ENCODE measurements at regions not wholly inside any gene's neighbourhood (a gene's known extent, or its start where the extent isn't known, plus 50 kb on each side); places are given as distances from the start of the nearest gene placed in this dataset.

DNA sequence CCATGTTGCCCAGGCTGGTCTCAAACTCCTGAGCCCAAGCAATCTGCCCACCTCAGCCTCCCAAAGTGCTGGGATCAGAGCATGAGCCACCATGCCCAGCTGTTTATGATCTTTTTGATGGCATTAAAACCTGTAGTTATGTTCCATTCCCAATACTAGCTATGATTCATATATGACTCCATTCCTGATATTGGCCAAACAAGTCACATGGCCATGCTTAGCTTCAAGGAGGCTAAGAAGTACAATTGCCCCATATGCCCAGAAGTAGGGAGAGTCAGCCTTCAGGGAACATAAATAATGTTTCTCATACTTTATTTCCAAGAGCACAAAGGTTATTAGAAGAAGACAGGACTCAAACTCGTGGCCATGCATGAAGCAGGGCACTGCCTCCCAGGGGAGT is 132.4 kb upstream of the RAB6C start:
- Mint-ChIP-seq H3K4me1 (ENCODE audit: low read depth) (no peaks in the 10 kb centered on the region), H3K27ac (no peak overlapping the region), H3K36me3 (ENCODE audit: low read depth) (no peaks in the 10 kb centered on the region), H3K27me3 (ENCODE audit: insufficient read depth) (peaks cover 15% of the 10 kb centered on the region), H3K4me3 (no peak overlapping the region), H3K9me3 (no peaks in the 10 kb centered on the region)
- intact Hi-C loops (cut with micrococcal nuclease) = loop anchor here (5.0 to 10.0 kb wide), 2 partner anchors 1110 to 1522 kb away; no protein-coding TSS in a partner anchor
- no peak for DNase-seq (ENCODE audit: low spot score)

DNA sequence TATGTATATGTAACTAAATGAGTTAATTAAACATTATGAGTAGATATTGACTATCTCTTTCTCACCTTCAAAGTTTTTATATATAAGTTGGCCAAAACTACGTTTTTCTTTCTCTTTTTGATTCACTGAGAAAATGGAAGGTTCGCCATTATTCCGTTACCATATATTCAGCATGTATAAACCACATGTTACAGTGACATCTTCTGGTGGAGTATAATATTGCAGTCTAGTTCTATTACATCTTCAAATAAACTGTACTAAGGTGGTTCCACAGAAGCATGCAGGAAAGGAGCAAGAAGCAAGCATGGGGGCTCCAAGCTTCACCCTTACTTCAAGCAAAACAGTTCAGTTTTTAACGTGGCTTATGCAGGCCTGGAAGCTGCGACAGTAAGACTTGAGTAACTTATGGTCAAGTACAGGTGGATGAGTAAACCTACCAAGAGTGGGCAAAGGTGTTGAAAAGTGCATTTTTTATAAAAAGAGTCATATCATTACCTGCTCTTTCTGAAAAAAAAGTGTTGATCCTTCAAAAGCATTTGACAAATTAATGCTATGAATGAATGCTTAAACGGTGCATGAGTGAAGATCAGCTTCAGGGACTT is 129.8 kb upstream of the RAB6C start:
- intact Hi-C loops (cut with micrococcal nuclease) = loop anchor here (5.0 to 10.0 kb wide), 2 partner anchors 1112 to 1525 kb away; no protein-coding TSS in a partner anchor
- H3K4me1 Mint-ChIP-seq (ENCODE audit: low read depth) = no peaks in the 10 kb centered on the region
- no peaks in the 10 kb centered on the region for H3K9me3 Mint-ChIP-seq
- H3K27ac Mint-ChIP-seq = no peak overlapping the region
- H3K4me3 Mint-ChIP-seq = no peak overlapping the region
- no peaks in the 10 kb centered on the region for H3K36me3 Mint-ChIP-seq (ENCODE audit: low read depth)
- peaks cover 10% of the 10 kb centered on the region for H3K27me3 Mint-ChIP-seq (ENCODE audit: insufficient read depth)
- no peak for DNase-seq (ENCODE audit: low spot score)

DNA sequence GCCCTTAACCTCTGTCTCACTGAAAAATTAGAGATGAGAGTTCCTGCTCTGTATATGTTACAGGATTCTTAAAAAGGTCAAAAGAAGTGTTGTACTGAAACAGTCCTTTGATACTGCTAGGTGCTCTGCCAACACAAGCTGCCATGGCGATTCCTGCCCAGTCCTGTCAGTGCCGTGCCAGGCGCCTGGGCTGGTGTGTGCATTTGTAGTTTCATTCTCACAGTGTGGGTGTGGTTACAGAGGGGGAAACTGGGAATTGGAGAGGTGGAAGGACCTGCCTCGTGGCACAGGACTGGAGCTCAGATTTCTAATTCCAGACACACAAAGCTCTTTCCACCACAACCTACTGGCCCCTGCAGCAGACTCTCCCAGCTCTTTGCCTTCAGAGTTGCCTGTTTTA is 122.3 kb upstream of the RAB6C start:
- no peak for DNase-seq (ENCODE audit: low spot score)
- no peak overlapping the region for H3K4me3 Mint-ChIP-seq
- no peak overlapping the region for H3K27ac Mint-ChIP-seq
- peaks cover 13% of the 10 kb centered on the region for H3K27me3 Mint-ChIP-seq (ENCODE audit: insufficient read depth)
- no peaks in the 10 kb centered on the region for H3K9me3 Mint-ChIP-seq
- H3K36me3 Mint-ChIP-seq (ENCODE audit: low read depth) = no peaks in the 10 kb centered on the region
- H3K4me1 Mint-ChIP-seq (ENCODE audit: low read depth) = no peaks in the 10 kb centered on the region
- intact Hi-C loops (cut with micrococcal nuclease) = no loop called here

DNA sequence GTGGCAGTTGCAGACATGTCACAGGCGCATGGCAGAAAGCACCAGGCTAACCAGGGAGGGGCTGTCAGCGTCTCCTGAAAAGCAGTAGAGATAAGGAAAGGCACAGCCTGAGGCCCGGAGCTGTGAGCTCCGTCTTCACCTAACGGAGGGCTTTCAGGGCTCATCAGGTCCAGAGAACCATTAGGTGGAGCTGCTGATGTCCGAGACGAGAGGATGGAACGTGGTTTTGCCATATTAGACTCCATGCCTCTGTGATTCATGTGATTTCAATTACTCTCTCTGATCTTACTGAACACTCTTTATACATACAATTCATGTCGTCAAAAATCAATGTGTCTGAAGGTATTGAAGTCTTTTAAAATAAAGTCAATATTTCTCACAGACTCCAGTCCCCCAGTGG is 120.3 kb upstream of the RAB6C start:
- Mint-ChIP-seq H3K4me1 (ENCODE audit: low read depth) (no peaks in the 10 kb centered on the region), H3K9me3 (no peaks in the 10 kb centered on the region), H3K27ac (no peak overlapping the region), H3K27me3 (ENCODE audit: insufficient read depth) (peaks cover 13% of the 10 kb centered on the region), H3K4me3 (no peak overlapping the region), H3K36me3 (ENCODE audit: low read depth) (no peaks in the 10 kb centered on the region)
- no peak for DNase-seq (ENCODE audit: low spot score)
- intact Hi-C loops (cut with micrococcal nuclease) = no loop called here

DNA sequence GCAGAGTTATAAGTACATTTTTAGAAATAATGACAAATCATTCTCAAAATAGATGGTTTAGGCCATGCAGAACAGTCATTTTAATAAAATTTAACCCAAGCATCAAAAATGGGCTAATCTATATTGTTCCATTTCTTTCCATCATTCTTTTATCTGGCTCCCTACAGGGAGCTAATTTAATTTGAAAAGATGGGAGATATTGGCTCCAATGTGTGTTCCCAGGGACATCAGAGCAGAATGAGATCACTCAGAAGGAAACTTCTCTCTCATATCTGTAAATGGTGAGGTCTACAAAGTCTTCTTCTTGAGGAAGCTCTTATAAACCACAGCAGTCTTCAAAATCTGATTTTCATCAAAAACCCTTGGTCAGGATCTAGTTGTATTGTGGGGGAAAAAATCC is 119.4 kb upstream of the RAB6C start:
- Mint-ChIP-seq H3K4me1 (ENCODE audit: low read depth) (no peaks in the 10 kb centered on the region), H3K4me3 (no peak overlapping the region)

DNA sequence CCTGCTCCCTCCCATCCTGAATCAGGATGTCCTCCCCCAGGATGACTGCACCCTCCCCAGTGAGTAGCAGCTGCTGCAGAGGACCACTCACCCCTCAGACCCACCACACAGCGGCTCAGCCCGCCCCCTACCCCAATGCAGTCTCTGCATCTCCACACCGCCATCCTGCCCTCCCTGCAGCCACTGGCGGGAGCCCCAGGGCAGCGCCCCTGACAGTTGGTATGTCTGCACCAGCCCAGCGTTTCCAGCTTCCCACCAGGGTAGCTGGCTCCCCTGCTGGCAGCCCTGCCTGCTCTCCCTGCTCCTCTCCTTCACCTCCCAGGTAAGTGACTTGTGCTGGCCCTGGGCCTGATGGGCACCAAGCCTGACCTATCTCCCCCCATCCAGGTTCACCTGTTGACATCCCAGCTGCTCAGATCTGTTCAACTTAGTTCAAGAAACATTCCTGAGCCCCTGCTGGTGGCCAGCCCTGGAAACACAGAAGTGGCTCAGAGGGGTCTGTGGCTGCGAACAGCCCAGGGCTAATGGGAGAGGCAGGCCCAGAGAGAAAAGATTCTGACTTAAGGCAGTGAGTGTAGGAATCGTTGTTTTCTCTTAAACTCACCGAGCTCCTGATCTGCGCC is 117.7 kb upstream of the RAB6C start:
- DNase-seq (ENCODE audit: low spot score) = no peak
- Mint-ChIP-seq H3K27me3 (ENCODE audit: insufficient read depth) (no peaks in the 10 kb centered on the region), H3K4me3 (no peak overlapping the region), H3K9me3 (no peaks in the 10 kb centered on the region), H3K4me1 (ENCODE audit: low read depth) (no peaks in the 10 kb centered on the region), H3K27ac (no peak overlapping the region), H3K36me3 (ENCODE audit: low read depth) (no peaks in the 10 kb centered on the region)
- intact Hi-C loops (cut with micrococcal nuclease) = no loop called here

More for the DNA sequence above, 119.4 kb upstream of the RAB6C start:
- H3K9me3 Mint-ChIP-seq = no peaks in the 10 kb centered on the region
- H3K36me3 Mint-ChIP-seq (ENCODE audit: low read depth) = no peaks in the 10 kb centered on the region
- no peak overlapping the region for H3K27ac Mint-ChIP-seq
- H3K27me3 Mint-ChIP-seq (ENCODE audit: insufficient read depth) = peaks cover 10% of the 10 kb centered on the region
- DNase-seq (ENCODE audit: low spot score) = no peak
- intact Hi-C loops (cut with micrococcal nuclease) = no loop called here

DNA sequence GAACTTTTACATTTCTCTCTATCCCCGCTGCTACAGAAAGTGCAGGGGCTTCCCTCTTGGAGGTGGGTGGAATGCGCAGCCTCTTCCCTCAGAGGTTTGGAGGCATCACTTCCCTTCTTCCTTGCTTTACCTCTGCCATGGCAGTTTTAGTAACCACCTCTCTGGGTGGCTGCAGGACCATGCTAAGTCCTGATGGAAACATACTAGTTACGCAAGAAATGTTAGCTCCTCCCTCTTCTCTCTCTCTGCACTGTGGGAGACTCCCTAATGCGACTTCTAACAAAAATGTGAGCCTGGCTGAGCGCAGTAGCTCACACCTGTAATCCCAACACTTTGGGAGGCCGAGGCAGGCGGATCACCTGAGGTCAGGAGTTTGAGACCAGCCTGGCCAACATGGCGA is 116.8 kb upstream of the RAB6C start:
- Mint-ChIP-seq H3K27me3 (ENCODE audit: insufficient read depth) (no peaks in the 10 kb centered on the region), H3K4me3 (no peak overlapping the region), H3K36me3 (ENCODE audit: low read depth) (no peaks in the 10 kb centered on the region), H3K9me3 (no peaks in the 10 kb centered on the region), H3K4me1 (ENCODE audit: low read depth) (no peaks in the 10 kb centered on the region), H3K27ac (no peak overlapping the region)
- intact Hi-C loops (cut with micrococcal nuclease) = no loop called here
- no peak for DNase-seq (ENCODE audit: low spot score)

DNA sequence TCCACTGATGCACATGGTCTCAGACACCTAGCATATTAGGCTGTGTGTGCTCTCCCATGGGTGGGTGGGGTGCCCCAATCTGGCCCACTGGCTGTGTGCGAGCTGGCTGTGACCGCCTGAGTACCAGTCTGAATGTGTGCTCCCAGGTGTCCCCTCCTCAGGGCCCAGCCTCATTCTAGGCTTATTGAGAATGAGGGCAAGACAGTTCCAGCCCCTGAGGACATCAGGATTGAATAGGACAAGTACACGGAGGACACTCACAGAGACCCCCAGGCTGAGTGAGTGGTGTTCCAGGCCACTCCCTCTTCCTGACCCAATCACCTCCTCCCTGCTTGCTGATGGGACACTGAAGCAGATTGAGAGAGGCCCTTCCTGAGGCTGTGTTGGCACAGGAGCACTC is 116.1 kb upstream of the RAB6C start:
- H3K4me1 Mint-ChIP-seq (ENCODE audit: low read depth) = no peaks in the 10 kb centered on the region
- H3K36me3 Mint-ChIP-seq (ENCODE audit: low read depth) = no peaks in the 10 kb centered on the region
- no peak overlapping the region for H3K27ac Mint-ChIP-seq
- no peaks in the 10 kb centered on the region for H3K27me3 Mint-ChIP-seq (ENCODE audit: insufficient read depth)
- DNase-seq (ENCODE audit: low spot score) = no peak
- no peak overlapping the region for H3K4me3 Mint-ChIP-seq
- intact Hi-C loops (cut with micrococcal nuclease) = no loop called here
- no peaks in the 10 kb centered on the region for H3K9me3 Mint-ChIP-seq

DNA sequence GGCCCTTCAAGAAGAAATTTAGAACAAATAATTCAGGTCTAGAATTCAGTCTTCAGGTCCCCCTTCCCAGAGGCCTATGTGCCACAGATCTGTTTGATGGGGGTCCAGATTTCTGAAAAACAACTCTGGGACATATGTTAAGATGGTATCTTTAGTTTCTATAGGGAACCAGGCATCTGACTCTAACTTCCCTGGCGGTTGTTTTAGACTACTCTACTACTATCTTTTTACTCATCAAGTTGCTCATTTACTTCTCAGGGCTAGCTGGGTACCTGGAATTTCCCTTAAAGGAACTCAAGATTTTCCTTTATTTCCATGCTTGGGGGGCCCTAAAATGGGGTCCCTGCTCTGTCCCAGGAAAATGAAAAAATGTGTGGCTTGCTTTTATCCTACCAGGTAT is 114.7 kb upstream of the RAB6C start:
- no peak overlapping the region for H3K4me3 Mint-ChIP-seq
- intact Hi-C loops (cut with micrococcal nuclease) = no loop called here
- H3K36me3 Mint-ChIP-seq (ENCODE audit: low read depth) = no peaks in the 10 kb centered on the region
- H3K27ac Mint-ChIP-seq = no peak overlapping the region
- no peaks in the 10 kb centered on the region for H3K4me1 Mint-ChIP-seq (ENCODE audit: low read depth)
- no peaks in the 10 kb centered on the region for H3K27me3 Mint-ChIP-seq (ENCODE audit: insufficient read depth)
- DNase-seq (ENCODE audit: low spot score) = no peak
- H3K9me3 Mint-ChIP-seq = no peaks in the 10 kb centered on the region

DNA sequence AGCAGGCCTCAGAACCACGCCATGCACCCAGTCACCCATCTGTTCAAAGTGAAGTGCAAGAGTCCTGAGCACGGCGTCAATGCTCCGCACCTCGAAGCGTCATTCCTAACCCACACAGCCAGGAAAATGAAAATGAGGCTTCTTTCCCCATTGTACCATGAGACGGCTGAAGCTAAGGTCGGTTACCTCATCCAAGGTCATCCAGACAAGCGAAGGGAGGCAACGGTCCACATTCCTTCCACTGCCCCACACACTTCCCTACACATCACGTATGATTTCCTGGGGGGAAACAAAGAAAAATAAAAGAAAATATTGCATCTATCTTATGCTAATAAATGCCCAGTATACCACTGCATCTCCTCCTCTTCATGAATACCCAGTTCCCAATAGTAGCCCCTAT is 113.5 kb upstream of the RAB6C start:
- no peaks in the 10 kb centered on the region for H3K4me1 Mint-ChIP-seq (ENCODE audit: low read depth)
- H3K9me3 Mint-ChIP-seq = no peaks in the 10 kb centered on the region
- no peak overlapping the region for H3K4me3 Mint-ChIP-seq
- no peaks in the 10 kb centered on the region for H3K36me3 Mint-ChIP-seq (ENCODE audit: low read depth)
- H3K27me3 Mint-ChIP-seq (ENCODE audit: insufficient read depth) = no peaks in the 10 kb centered on the region
- no peak for DNase-seq (ENCODE audit: low spot score)
- intact Hi-C loops (cut with micrococcal nuclease) = no loop called here
- no peak overlapping the region for H3K27ac Mint-ChIP-seq

DNA sequence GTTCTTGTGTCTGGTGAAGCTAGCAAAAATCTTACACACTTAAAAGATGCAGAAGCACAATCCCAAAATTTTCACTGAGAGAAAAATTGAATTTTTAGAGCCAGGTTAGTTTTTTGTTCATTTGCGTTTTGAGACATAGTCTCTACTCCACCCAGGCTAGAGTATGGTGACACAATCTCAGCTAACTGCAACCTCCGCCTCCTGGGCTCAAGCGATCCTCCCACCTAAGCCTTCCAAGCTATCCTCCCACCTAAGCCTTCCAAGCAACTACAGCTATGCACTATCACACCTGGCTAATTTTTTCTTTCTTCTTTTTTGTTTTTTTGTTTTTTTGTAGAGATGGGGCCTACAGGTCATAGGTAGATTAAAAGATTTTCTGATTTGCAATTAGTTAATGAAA is 113.1 kb upstream of the RAB6C start:
- H3K4me3 Mint-ChIP-seq = no peak overlapping the region
- intact Hi-C loops (cut with micrococcal nuclease) = no loop called here
- H3K36me3 Mint-ChIP-seq (ENCODE audit: low read depth) = no peaks in the 10 kb centered on the region
- H3K9me3 Mint-ChIP-seq = no peaks in the 10 kb centered on the region
- H3K4me1 Mint-ChIP-seq (ENCODE audit: low read depth) = no peaks in the 10 kb centered on the region
- H3K27ac Mint-ChIP-seq = no peak overlapping the region
- DNase-seq (ENCODE audit: low spot score) = no peak
- H3K27me3 Mint-ChIP-seq (ENCODE audit: insufficient read depth) = no peaks in the 10 kb centered on the region

DNA sequence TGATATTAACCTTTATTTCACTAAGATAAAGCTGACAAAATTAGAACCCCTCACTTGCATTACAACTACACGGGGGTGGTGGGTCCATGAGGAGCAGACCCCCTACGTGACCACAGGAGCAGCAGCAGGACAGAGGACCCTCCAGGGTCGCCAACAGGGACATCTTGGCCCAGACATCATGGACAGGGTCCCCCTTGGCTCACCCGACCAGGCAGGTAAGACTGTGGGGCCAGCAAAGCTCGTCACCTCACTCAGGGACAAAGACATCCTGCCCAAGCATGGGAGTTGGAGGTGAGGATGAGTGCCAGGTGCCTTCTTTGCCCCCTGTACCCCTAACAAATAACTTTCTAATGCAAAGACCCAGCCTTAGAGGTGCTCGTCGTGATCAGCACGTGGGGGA is 111.3 kb upstream of the RAB6C start:
- H3K4me3 Mint-ChIP-seq = no peak overlapping the region
- intact Hi-C loops (cut with micrococcal nuclease) = no loop called here
- no peaks in the 10 kb centered on the region for H3K27me3 Mint-ChIP-seq (ENCODE audit: insufficient read depth)
- no peak for DNase-seq (ENCODE audit: low spot score)
- H3K4me1 Mint-ChIP-seq (ENCODE audit: low read depth) = no peaks in the 10 kb centered on the region
- H3K9me3 Mint-ChIP-seq = no peaks in the 10 kb centered on the region
- no peaks in the 10 kb centered on the region for H3K36me3 Mint-ChIP-seq (ENCODE audit: low read depth)
- H3K27ac Mint-ChIP-seq = no peak overlapping the region

DNA sequence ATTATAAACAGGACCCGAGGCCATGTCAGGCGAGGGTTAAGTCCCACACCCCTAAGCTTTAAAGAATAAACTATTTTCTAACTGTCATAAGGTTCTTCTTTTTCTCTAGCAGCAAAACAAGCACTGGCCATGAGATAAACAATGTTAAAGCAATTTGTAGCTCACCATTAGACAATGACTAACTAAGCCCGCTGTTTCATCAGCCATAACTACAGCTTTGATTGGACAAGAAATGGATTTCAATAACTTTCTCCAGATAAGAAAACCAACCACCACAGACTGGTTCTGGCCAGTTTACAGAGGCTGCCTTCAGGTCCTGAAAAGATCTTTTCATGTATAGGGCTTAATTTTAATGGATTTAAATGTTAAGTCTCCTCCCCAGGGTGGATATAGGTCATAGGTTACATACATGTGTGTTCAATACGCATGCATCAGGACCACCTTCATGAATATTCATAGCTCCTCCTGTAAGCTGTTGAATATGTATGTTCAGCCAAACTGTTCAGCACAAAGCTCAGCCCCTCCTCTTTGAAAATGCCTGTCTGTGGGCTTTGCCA is 108.7 kb upstream of the RAB6C start:
- Mint-ChIP-seq H3K9me3 (no peaks in the 10 kb centered on the region), H3K27ac (no peak overlapping the region), H3K4me1 (ENCODE audit: low read depth) (no peaks in the 10 kb centered on the region), H3K36me3 (ENCODE audit: low read depth) (no peaks in the 10 kb centered on the region), H3K4me3 (no peak overlapping the region), H3K27me3 (ENCODE audit: insufficient read depth) (no peaks in the 10 kb centered on the region)
- no peak for DNase-seq (ENCODE audit: low spot score)
- intact Hi-C loops (cut with micrococcal nuclease) = no loop called here

Measured in activated T-helper 1 cell treated with anti-CD3 and anti-CD28 coated beads, Interleukin-12 subunit alpha, Interleukin-12 subunit beta, Interleukin-2, Interleukin-4 antibody, amounts not matched to agents 30 ng/mL and 10 ng/mL and 1 ng/mL, durations not matched to agents 14 hours and 24 hours and 36 hours (primary cell).